NCI-H187 (cell line): ENCODE measurements at regions not wholly inside any gene's neighbourhood (a gene's known extent, or its start where the extent isn't known, plus 50 kb on each side); places are given as distances from the start of the nearest gene placed in this dataset.

Source experiments
- DNase-seq, 2 experiments: peaks; one replicate each; lab custom pipeline; 2025; lab: John Stamatoyannopoulos, UW

DNA sequence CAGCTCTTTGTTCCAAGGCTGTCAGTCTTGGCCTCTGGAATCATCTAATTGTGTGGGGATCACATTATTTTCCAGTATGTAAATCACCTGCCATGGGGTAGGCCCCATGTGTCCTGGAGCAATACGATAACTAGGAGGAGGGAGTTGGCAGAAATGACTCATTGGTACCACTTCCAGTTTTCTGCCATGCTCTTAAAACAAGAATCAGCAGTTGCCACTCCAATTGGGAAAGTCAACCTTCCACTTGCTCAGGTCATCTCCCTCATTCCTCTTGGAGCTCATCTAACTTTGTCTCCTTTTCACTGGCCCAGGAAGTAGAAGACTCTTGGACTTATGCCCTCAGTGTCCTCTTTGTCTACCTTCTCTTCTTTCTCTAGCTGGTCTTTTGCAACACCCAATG is 487.0 kb downstream of the SLC4A3 start:
- DNase-seq = no peak

DNA sequence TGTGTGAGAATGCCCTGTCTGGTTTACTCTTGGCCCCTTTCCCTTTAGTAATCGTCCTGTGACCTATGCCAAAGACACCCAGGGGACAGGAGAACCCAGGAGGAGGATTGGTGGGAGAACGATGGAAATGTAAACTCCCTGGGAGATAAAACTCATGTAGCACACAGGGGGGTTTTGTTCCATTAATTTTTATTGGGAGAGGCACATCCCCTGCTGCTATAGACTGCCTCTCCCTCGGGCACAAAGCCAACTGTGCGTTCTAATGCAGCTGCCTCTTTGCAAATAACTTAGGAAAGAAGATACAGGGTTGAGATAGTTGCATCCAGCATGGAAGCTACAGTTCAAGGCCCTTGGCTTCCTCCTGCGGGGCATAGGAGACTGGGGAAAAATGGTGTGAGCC is 489.6 kb downstream of the SLC4A3 start:
- no peak for DNase-seq

- DNase-seq = no peak
Observed at GRCh38 chr2:220120041-220120440, 492.6 kb downstream of the SLC4A3 start.

GRCh38 chr2:220123751-220124150 is 496.3 kb downstream of the SLC4A3 start:
- no peak for DNase-seq

GRCh38 chr2:220125551-220125950 is 498.1 kb downstream of the SLC4A3 start:
- no peak for DNase-seq

- no peak for DNase-seq
Observed at GRCh38 chr2:220127311-220127710, 499.9 kb downstream of the SLC4A3 start.

- no peak for DNase-seq
Observed at GRCh38 chr2:220127876-220128275, 500.4 kb downstream of the SLC4A3 start.

GRCh38 chr2:220129391-220129790 is 502.0 kb downstream of the SLC4A3 start:
- DNase-seq = no peak

GRCh38 chr2:220134756-220135534 is 507.5 kb downstream of the SLC4A3 start:
- no peak for DNase-seq

- DNase-seq = no peak
Observed at GRCh38 chr2:220143336-220143735, 515.9 kb downstream of the SLC4A3 start.

DNA sequence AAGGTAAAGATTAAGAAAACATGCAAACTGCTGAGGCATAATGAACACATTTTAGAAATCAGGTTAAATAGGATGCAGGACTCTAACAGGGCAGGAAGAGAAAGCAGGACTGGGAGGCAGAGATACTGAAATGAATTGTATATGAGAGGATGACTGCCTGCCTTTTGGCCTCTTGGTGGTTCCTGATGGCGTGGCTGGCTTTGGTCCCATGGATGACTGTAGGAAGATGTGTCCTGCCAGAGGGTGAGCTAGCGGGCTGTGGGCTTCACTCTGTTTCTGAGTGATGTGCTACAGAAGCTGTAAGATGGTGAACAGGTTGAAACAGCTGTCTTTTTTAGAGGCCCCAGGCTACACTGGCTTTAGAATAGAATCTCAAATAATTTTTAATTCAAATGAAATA is 517.0 kb downstream of the SLC4A3 start:
- no peak for DNase-seq

- no peak for DNase-seq
Observed at GRCh38 chr2:220147161-220148038, 520.0 kb downstream of the SLC4A3 start.

- no peak for DNase-seq
Observed at GRCh38 chr2:220148471-220149248, 521.2 kb downstream of the SLC4A3 start.

DNA sequence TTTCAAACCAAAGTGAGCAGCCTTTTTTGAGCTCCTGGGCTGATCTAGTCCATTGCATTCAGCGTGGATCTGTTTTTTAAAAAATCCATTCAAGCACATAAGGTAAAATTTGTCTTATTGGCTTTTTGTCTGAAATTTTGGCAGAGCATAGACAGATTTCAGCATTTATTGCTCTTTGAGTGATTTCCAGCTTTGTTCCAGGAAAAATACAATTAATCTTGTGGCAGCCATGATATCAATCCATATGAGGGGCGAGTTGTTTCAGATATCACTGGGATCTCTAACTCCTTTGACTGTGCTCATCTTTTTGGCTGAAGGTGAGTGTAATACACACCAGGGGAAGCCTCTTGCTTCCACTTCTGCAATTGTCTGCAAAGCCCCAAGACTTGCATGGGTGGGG is 523.9 kb downstream of the SLC4A3 start:
- no peak for DNase-seq

- no peak for DNase-seq
Observed at GRCh38 chr2:220152281-220152935, 525.0 kb downstream of the SLC4A3 start.

DNA sequence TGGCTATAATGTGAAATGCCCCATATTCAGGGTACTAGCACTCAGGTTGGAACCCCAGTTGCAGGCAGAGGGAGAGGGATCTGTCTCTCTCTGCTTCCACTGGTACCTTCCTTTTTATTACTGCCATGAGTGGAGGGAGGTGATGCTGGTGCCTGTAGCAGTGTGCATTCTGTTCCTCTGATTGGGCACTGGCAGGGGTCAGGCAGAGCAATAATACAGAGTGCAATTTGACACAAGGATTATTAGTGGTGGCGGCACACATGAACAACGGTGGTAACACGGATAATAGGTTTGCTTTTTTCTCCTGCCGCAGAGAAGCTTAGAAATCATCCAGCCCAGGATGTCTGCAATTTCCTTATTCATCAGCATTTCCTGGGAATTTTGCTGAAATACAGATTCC is 525.7 kb downstream of the SLC4A3 start:
- DNase-seq = no peak

- DNase-seq = no peak
Observed at GRCh38 chr2:220154304-220154703, 526.9 kb downstream of the SLC4A3 start.

DNA sequence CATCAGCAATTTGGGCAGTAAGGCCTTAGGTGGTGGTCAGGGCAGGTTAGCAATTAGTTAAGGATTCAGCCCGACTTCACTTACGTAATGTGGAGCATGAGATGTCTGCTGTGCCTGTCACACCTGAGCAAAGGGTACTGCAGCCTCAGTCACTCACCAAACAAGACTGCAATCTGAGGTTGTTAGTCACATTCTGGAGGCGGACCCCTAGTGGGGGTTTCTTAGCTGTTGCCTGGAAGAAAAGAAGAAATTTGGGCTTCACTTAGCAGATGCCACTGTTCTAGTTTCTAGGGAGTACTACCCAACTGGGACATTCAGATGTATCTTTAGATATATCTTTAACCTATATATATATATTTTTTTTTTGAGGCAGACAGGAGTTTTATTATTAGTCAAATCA is 529.9 kb downstream of the SLC4A3 start:
- DNase-seq = no peak

DNA sequence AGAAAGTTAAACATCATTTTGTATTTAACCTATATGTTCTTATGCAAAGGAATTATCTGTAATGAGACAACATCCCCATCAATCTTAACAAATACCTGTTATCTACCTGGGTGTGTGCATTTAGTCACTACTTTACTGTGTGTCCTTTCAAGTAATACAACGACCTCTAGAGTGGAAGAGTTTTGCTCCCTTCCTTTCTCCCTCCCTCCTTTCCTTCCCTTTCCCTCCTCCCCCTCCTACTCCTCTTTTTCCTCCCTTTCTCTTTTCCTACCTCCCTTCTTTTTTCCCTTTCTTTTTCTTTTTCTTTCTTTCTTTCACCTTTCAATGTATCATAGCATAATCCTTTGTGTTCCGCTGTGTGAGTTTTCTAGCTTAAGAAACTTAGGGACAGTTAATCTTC is 532.3 kb downstream of the SLC4A3 start:
- no peak for DNase-seq

DNA sequence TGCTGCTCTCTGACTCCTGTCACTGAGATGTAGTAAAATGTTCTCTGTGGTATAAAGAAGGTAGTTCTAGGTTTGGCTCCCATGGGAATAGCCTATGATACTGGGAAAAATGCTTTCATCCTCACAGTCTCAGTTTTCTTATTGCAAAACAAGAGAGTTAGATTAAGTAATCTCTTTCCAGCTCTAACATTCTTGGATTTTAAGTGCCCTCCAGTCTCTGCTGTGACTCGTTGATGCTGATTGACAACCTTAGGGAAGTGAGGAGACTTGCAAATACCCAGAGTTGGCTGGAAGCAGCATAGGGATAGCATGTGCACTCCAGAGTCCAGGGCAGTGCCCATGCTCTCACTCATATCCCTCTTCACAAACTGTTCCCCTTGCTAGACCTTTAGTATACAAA is 534.9 kb downstream of the SLC4A3 start:
- no peak for DNase-seq

DNA sequence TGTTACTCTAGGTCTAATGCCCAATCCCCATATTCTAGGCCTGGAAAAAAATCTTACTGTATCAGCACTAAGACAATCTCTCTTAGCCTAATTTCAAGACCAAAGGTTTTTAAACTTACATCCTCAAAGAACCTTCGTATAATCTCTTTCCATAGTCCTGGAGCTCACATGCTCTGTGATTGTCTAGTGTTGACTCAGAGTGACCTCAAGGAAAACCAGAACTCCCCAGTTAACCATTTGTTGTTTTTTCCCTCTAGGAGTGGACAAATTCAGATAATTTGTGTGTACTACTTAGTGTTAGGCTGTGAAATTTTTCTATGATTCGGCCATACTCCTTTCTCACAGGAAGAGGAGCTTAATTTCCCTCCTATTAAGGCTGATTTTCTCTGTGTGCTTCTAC is 536.1 kb downstream of the SLC4A3 start:
- DNase-seq = no peak

GRCh38 chr2:220165401-220165800 is 538.0 kb downstream of the SLC4A3 start:
- peak; percentile 27 to 47 for DNase-seq
